Liver (tissue), 8 donors: ENCODE measurements at regions not wholly inside any gene's neighbourhood (a gene's known extent, or its start where the extent isn't known, plus 50 kb on each side); places are given as distances from the start of the nearest gene placed in this dataset.

Experiments
- DNase-seq: peaks from one replicate; pipeline ENCODE4 v3.0.0-alpha.2; 2017; ENCODE audit warnings: low spot score
- H3K27ac ChIP-seq, 2 donors: one replicate each; pipeline ENCODE4 v1.7.0; 2013; ENCODE audit warnings: inconsistent platforms in 2 of 2, low read length in 2 of 2, control low read depth in 1 of 2, low read depth in 1 of 2, mild to moderate bottlenecking in 1 of 2
- H3K27me3 ChIP-seq, 4 donors: one replicate each; pipeline versions ENCODE4 v1.6.1 to v1.7.0; 2013; ENCODE audit warnings: low read length in 3 of 4, inconsistent platforms in 1 of 4, mild to moderate bottlenecking in 1 of 4, moderate library complexity in 1 of 4; ENCODE audit not compliant: control insufficient read depth in 4 of 4, insufficient read depth in 4 of 4
- H3K36me3 ChIP-seq, 4 donors: one replicate each; pipeline versions ENCODE4 v1.6.1 to v1.7.0; 2013; ENCODE audit warnings: low read length in 3 of 4, mild to moderate bottlenecking in 3 of 4, low read depth in 1 of 4, moderate library complexity in 1 of 4; ENCODE audit not compliant: control insufficient read depth in 4 of 4, insufficient read depth in 3 of 4
- H3K4me1 ChIP-seq, 4 donors: one replicate each; pipeline versions ENCODE4 v1.6.1 to v1.7.0; 2013; ENCODE audit warnings: low read length in 3 of 4, mild to moderate bottlenecking in 3 of 4, moderate library complexity in 1 of 4; ENCODE audit not compliant: control insufficient read depth in 4 of 4, insufficient read depth in 4 of 4
- H3K4me3 ChIP-seq, 3 donors: one replicate each; pipeline versions ENCODE4 v1.6.1 to v1.7.0; 2013; ENCODE audit warnings: low read length in 3 of 3, control low read depth in 1 of 3, low read depth in 1 of 3, mild to moderate bottlenecking in 1 of 3
- H3K9ac ChIP-seq, 2 donors: one replicate each; pipeline ENCODE4 v1.7.0; 2013; ENCODE audit warnings: low read length in 2 of 2, mild to moderate bottlenecking in 2 of 2, moderate library complexity in 2 of 2, control low read depth in 1 of 2, low read depth in 1 of 2
- H3K9me3 ChIP-seq, 4 donors: one replicate each; pipeline versions ENCODE4 v1.6.1 to v1.7.0; 2013; ENCODE audit warnings: low read length in 3 of 4; ENCODE audit not compliant: control insufficient read depth in 4 of 4
- ATF3 ChIP-seq: IDR thresholded peaks from 2 replicates; pipeline ENCODE4 v1.6.1; 2016; ENCODE audit warnings: antibody characterized with exemption
- CTCF ChIP-seq: fragments of 150-350 bp; IDR thresholded peaks from 2 replicates; pipeline ENCODE4 v1.5.1; 2017; ENCODE audit warnings: improper control_type of control experiment, low read depth, low read length; ENCODE audit not compliant: missing input control
- EGR1 ChIP-seq, 2 donors: IDR thresholded peaks; 2 replicates each; pipeline ENCODE4 v1.6.1; 2016 to 2018; ENCODE audit warnings: antibody characterized with exemption in 2 of 2, low read depth in 2 of 2
- FOXA1 ChIP-seq: IDR thresholded peaks from 2 replicates; pipeline ENCODE4 v1.6.1; 2016; ENCODE audit warnings: antibody characterized with exemption
- FOXA2 ChIP-seq: IDR thresholded peaks from 2 replicates; pipeline ENCODE4 v1.6.1; 2016; ENCODE audit warnings: antibody characterized with exemption
- GABPA ChIP-seq, 2 donors: IDR thresholded peaks in 1 of 2; conservative IDR thresholded peaks in 1 of 2; 2 replicates each; pipeline ENCODE4 v1.6.1; 2016; ENCODE audit warnings: antibody characterized with exemption in 2 of 2, mild to moderate bottlenecking in 1 of 2, moderate library complexity in 1 of 2
- HNF4A ChIP-seq, 2 donors: conservative IDR thresholded peaks; 2 replicates each; pipeline ENCODE4 v1.6.1; 2016; ENCODE audit warnings: antibody characterized with exemption in 2 of 2, mild to moderate bottlenecking in 2 of 2
- HNF4G ChIP-seq: IDR thresholded peaks from 2 replicates; pipeline ENCODE4 v1.6.1; 2016; ENCODE audit warnings: antibody characterized with exemption
- JUND ChIP-seq, 2 donors: IDR thresholded peaks; 2 replicates each; pipeline ENCODE4 v1.6.1; 2016; ENCODE audit warnings: antibody characterized with exemption in 2 of 2
- MAX ChIP-seq: IDR thresholded peaks from 2 replicates; pipeline ENCODE4 v1.6.1; 2016; ENCODE audit warnings: antibody characterized with exemption
- NR2F2 ChIP-seq: IDR thresholded peaks from 2 replicates; pipeline ENCODE4 v1.6.1; 2016; ENCODE audit warnings: antibody characterized with exemption
- RAD21 ChIP-seq, 2 donors: IDR thresholded peaks; 2 replicates each; pipeline ENCODE4 v1.6.1; 2016; ENCODE audit warnings: antibody characterized with exemption in 2 of 2, mild to moderate bottlenecking in 2 of 2
- REST ChIP-seq: IDR thresholded peaks from 2 replicates; pipeline ENCODE4 v1.6.1; 2016; ENCODE audit warnings: antibody characterized with exemption, mild to moderate bottlenecking
- RXRA ChIP-seq, 2 donors: IDR thresholded peaks; 2 replicates each; pipeline ENCODE4 v1.6.1; 2017 to 2018; ENCODE audit warnings: antibody characterized with exemption in 2 of 2, mild to moderate bottlenecking in 1 of 2
- SP1 ChIP-seq: IDR thresholded peaks from 2 replicates; pipeline ENCODE4 v1.6.1; 2018; ENCODE audit warnings: antibody characterized with exemption, mild to moderate bottlenecking
- TAF1 ChIP-seq: conservative IDR thresholded peaks from 2 replicates; pipeline ENCODE4 v1.6.1; 2016; ENCODE audit warnings: antibody characterized with exemption, mild to moderate bottlenecking
- YY1 ChIP-seq: IDR thresholded peaks from 2 replicates; pipeline ENCODE4 v1.6.1; 2016; ENCODE audit warnings: antibody characterized with exemption, mild to moderate bottlenecking
- ZBTB33 ChIP-seq: IDR thresholded peaks from 2 replicates; pipeline ENCODE4 v1.6.1; 2016; ENCODE audit warnings: antibody characterized with exemption
- WGBS: extraction: QIAGEN DNeasy Blood & Tissue Kit; methylation state at CpG from one replicate; pipeline ENCODE4 v1.1.7; 2013; 5-methylcytosine and 5-hydroxymethylcytosine counted together
- donor health status: healthy.
- donor health status: healthy.
- donor health status: healthy.
- donor health status: healthy.
- donor health status: healthy.

- H3K27me3 ChIP-seq, result no peaks in the 10 kb centered on the region
- peaks cover 4 to 18% (median 15%) of the 10 kb centered on the region in 4 donors for H3K4me1 ChIP-seq
- no peak overlapping the region for H3K4me3 ChIP-seq
- H3K27ac ChIP-seq, result no peak overlapping the region
- H3K36me3 ChIP-seq, result no peaks in the 10 kb centered on the region
- TF ChIP-seq TAF1 (no peak), HNF4G (no peak), NR2F2 (no peak), HNF4A (conservative IDR thresholded peaks at IDR 0.05) (no peak), GABPA (IDR thresholded peaks at IDR 0.05 in 1 of 2, conservative IDR thresholded peaks at IDR 0.05 in 1 of 2) (no peak), JUND (IDR thresholded peaks at IDR 0.05) (no peak), ATF3 (no peak), FOXA1 (no peak), REST (no peak), RXRA (IDR thresholded peaks at IDR 0.05) (no peak), SP1 (no peak), ZBTB33 (no peak), RAD21 (IDR thresholded peaks at IDR 0.05) (no peak), MAX (no peak), CTCF (no peak), FOXA2 (no peak), YY1 (no peak), EGR1 (IDR thresholded peaks at IDR 0.05; ENCODE audit: low read depth in 2 of 2) (no peak)
- no peak overlapping the region for H3K9ac ChIP-seq
- DNase-seq, result no peak
- H3K9me3 ChIP-seq, result no peaks in the 10 kb centered on the region
- 94% methylated on average over 9 of the region's 9 CpGs for WGBS
Observed at GRCh38 chr2:120524174-120524573, 178.2 kb downstream of the INHBB start.
